ENCODE measurements at regions not wholly inside any gene's neighbourhood (a gene's known extent, or its start where the extent isn't known, plus 50 kb on each side); places are given as distances from the start of the nearest gene placed in this dataset.

DNA sequence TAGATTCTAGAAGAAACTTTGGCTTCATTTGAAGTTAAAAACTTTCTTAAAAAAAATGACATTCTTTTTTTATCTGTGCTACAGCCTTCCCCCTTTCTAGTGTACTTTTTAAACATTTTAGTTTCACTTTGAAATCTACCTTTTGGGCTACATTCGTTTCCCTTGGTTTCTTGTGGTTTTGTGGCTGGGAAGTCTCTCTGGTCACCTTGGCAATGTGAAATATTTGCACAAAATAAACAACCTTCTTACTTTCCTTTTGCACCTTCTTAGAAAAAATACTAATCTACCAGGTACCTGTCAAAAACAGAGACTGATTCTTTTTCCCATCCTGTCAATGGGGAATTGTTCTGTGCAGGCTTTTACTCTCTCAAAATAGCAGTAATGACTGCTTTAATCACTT is 350.2 kb downstream of the GATA3 start:
- TF ChIP-seq SP1 (IDR thresholded peaks at IDR 0.05; ENCODE audit: low read depth) (no peak), ELF1 (IDR thresholded peaks at IDR 0.05; ENCODE audit: borderline replicate concordance, low read depth) (no peak), ZNF274 (IDR thresholded peaks at IDR 0.05; ENCODE audit: low read depth, low read length) (no peak), TCF7L2 (IDR thresholded peaks at IDR 0.05; ENCODE audit: borderline replicate concordance, extremely low read depth, insufficient read depth, insufficient read length) (no peak), CBX3 (IDR thresholded peaks at IDR 0.05; ENCODE audit: low read depth) (no peak), SRF (IDR thresholded peaks at IDR 0.05; ENCODE audit: low read depth) (no peak)
- TF ChIP-seq, protein P1, sequence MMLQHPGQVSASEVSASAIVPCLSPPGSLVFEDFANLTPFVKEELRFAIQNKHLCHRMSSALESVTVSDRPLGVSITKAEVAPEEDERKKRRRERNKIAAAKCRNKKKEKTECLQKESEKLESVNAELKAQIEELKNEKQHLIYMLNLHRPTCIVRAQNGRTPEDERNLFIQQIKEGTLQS (IDR thresholded peaks at IDR 0.05), result no peak
- H3K79me2 ChIP-seq (ENCODE audit: insufficient read depth, low read length), result no peaks in the 10 kb centered on the region
- no peak overlapping the region for H2AFZ ChIP-seq (ENCODE audit: low read depth, low read length, poor library complexity, severe bottlenecking)
- H3K9me2 ChIP-seq (ENCODE audit: insufficient read depth), result no peaks in the 10 kb centered on the region
- H3K4me3 ChIP-seq (replicated peaks in 1 of 2; ENCODE audit: low read depth in 1 of 2, low read length in 2 of 2), result no peak overlapping the region
- no peaks in the 10 kb centered on the region for H3K4me1 ChIP-seq (ENCODE audit: control insufficient read depth in 1 of 2, insufficient read depth in 2 of 2, low read length in 2 of 2)
- H3K9ac ChIP-seq (ENCODE audit: low read length), result no peak overlapping the region
- BruUV-seq (replicated peaks), result no TSS peak
- no peaks in the 10 kb centered on the region for H3K27me3 ChIP-seq (ENCODE audit: insufficient read depth, low read length)
- CTCF ChIA-PET, result no interaction called here
- RAD21 ChIA-PET (ENCODE audit: low non-redundant PET in 1 of 2, low total read pairs in 2 of 2, uncharacterized antibody in 2 of 2, unreplicated experiment in 2 of 2), result no interaction called here
- H3K4me2 ChIP-seq (ENCODE audit: low read length), result no peak overlapping the region
- no peaks in the 10 kb centered on the region; a peak in 1 of 4 replicates for H3K9me3 ChIP-seq (ENCODE audit: control insufficient read depth in 1 of 2, insufficient read depth in 1 of 2, low read depth in 1 of 2, low read length in 2 of 2)
- no peaks in the 10 kb centered on the region for H4K20me1 ChIP-seq (ENCODE audit: insufficient read depth)
- ATAC-seq (no peak), DNase-seq (ENCODE audit: low read depth, low spot score) (no peak)
- H3K27ac ChIP-seq (ENCODE audit: low read depth, low read length), result no peak overlapping the region
- H3K36me3 ChIP-seq (ENCODE audit: control insufficient read depth in 1 of 2, insufficient read depth in 2 of 2, low read length in 2 of 2), result no peaks in the 10 kb centered on the region
- POLR2A ChIA-PET, result no interaction called here
- intact Hi-C loops (cut with micrococcal nuclease), result no loop called here

DNA sequence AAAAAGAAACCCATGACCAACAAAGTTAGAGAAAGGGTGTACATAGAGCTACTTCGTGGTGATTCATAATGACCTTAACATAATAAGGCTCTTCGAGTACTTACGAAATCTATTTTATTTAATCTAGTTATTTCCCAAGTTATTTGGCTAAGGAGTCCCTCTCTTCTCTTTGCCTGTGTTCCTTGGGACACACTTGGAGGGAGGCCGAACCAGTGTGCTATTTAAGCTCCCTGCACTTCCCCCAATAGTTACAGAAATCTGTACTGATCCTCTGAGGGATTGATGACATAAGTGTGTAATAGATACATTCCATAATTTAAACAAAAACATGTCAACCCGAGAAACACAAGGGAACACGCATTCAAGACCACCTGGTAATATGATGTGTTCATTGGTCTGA is 351.1 kb downstream of the GATA3 start:
- intact Hi-C loops (cut with micrococcal nuclease), result no loop called here
- TF ChIP-seq SRF (IDR thresholded peaks at IDR 0.05; ENCODE audit: low read depth) (no peak), CEBPB (IDR thresholded peaks at IDR 0.05; ENCODE audit: low read depth) (no peak), FOSL1 (IDR thresholded peaks at IDR 0.05; ENCODE audit: low read depth) (no peak), EZH2 (IDR thresholded peaks at IDR 0.05) (no peak)
- TF ChIP-seq, protein P1 (IDR thresholded peaks at IDR 0.05), result no peak
- TF ChIP-seq, protein P2, sequence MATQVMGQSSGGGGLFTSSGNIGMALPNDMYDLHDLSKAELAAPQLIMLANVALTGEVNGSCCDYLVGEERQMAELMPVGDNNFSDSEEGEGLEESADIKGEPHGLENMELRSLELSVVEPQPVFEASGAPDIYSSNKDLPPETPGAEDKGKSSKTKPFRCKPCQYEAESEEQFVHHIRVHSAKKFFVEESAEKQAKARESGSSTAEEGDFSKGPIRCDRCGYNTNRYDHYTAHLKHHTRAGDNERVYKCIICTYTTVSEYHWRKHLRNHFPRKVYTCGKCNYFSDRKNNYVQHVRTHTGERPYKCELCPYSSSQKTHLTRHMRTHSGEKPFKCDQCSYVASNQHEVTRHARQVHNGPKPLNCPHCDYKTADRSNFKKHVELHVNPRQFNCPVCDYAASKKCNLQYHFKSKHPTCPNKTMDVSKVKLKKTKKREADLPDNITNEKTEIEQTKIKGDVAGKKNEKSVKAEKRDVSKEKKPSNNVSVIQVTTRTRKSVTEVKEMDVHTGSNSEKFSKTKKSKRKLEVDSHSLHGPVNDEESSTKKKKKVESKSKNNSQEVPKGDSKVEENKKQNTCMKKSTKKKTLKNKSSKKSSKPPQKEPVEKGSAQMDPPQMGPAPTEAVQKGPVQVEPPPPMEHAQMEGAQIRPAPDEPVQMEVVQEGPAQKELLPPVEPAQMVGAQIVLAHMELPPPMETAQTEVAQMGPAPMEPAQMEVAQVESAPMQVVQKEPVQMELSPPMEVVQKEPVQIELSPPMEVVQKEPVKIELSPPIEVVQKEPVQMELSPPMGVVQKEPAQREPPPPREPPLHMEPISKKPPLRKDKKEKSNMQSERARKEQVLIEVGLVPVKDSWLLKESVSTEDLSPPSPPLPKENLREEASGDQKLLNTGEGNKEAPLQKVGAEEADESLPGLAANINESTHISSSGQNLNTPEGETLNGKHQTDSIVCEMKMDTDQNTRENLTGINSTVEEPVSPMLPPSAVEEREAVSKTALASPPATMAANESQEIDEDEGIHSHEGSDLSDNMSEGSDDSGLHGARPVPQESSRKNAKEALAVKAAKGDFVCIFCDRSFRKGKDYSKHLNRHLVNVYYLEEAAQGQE (IDR thresholded peaks at IDR 0.05; ENCODE audit: low read depth), result no peak
- TF ChIP-seq, protein P3, sequence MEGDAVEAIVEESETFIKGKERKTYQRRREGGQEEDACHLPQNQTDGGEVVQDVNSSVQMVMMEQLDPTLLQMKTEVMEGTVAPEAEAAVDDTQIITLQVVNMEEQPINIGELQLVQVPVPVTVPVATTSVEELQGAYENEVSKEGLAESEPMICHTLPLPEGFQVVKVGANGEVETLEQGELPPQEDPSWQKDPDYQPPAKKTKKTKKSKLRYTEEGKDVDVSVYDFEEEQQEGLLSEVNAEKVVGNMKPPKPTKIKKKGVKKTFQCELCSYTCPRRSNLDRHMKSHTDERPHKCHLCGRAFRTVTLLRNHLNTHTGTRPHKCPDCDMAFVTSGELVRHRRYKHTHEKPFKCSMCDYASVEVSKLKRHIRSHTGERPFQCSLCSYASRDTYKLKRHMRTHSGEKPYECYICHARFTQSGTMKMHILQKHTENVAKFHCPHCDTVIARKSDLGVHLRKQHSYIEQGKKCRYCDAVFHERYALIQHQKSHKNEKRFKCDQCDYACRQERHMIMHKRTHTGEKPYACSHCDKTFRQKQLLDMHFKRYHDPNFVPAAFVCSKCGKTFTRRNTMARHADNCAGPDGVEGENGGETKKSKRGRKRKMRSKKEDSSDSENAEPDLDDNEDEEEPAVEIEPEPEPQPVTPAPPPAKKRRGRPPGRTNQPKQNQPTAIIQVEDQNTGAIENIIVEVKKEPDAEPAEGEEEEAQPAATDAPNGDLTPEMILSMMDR (IDR thresholded peaks at IDR 0.05 in 2 of 3, conservative IDR thresholded peaks at IDR 0.05 in 1 of 3; ENCODE audit: borderline replicate concordance in 1 of 3, insufficient read depth in 1 of 3, low read depth in 2 of 3, low read length in 2 of 3), result no peak
- Histone ChIP-seq H3K36me3 (ENCODE audit: control insufficient read depth in 1 of 2, insufficient read depth in 2 of 2, low read length in 2 of 2) (no peaks in the 10 kb centered on the region), H3K27me3 (ENCODE audit: insufficient read depth, low read length) (no peaks in the 10 kb centered on the region), H3K9me3 (ENCODE audit: control insufficient read depth in 1 of 2, insufficient read depth in 1 of 2, low read depth in 1 of 2, low read length in 2 of 2) (no peaks in the 10 kb centered on the region; a peak in 1 of 4 replicates), H3K4me3 (replicated peaks in 1 of 2; ENCODE audit: low read depth in 1 of 2, low read length in 2 of 2) (no peak overlapping the region), H4K20me1 (ENCODE audit: insufficient read depth) (no peaks in the 10 kb centered on the region), H3K4me1 (ENCODE audit: control insufficient read depth in 1 of 2, insufficient read depth in 2 of 2, low read length in 2 of 2) (no peaks in the 10 kb centered on the region), H3K4me2 (ENCODE audit: low read length) (no peak overlapping the region), H3K9ac (ENCODE audit: low read length) (no peak overlapping the region), H3K27ac (ENCODE audit: low read depth, low read length) (no peak overlapping the region), H3K79me2 (ENCODE audit: insufficient read depth, low read length) (no peaks in the 10 kb centered on the region), H3K9me2 (ENCODE audit: insufficient read depth) (no peaks in the 10 kb centered on the region), H2AFZ (ENCODE audit: low read depth, low read length, poor library complexity, severe bottlenecking) (no peak overlapping the region)
- ChIA-PET POLR2A (no interaction called here), CTCF (no interaction called here), RAD21 (ENCODE audit: low non-redundant PET in 1 of 2, low total read pairs in 2 of 2, uncharacterized antibody in 2 of 2, unreplicated experiment in 2 of 2) (no interaction called here)
- DNase-seq (ENCODE audit: low read depth, low spot score) (no peak), ATAC-seq (no peak)
- no TSS peak for BruUV-seq (replicated peaks)

All from HCT116 (cell line).